T-cell (primary cell): ENCODE measurements at regions not wholly inside any gene's neighbourhood (a gene's known extent, or its start where the extent isn't known, plus 50 kb on each side); places are given as distances from the start of the nearest gene placed in this dataset.

Source experiments
- ATAC-seq, 4 experiments: fragments of 200-7000 bp in 3 of 4; fragments of 150-1000 bp in 1 of 4; cut with Tn5 transposase; replicated peaks in 1 of 4; 1 replicate in 3 of 4; 2 replicates in 1 of 4; pipeline ENCODE4 v1.10.0; 2021; ENCODE audit warnings: moderate library complexity in 3 of 4, mild to moderate bottlenecking in 2 of 4, moderate number of reproducible peaks in 1 of 4
- CTCF ChIA-PET, 2 donors: fragments of 300-600 bp; sonication (Branson Sonifier 250); formaldehyde crosslinking; loops; one replicate each; lab custom pipeline; 2022; ENCODE audit warnings: antibody characterized with exemption in 2 of 2; lab: Charles Lee
- POLR2A ChIA-PET, 2 donors: fragments of 300-600 bp; sonication (Branson Sonifier 250); formaldehyde crosslinking; loops; one replicate each; lab custom pipeline; 2022; ENCODE audit warnings: antibody characterized with exemption in 2 of 2; lab: Charles Lee
- DNase-seq, 35 experiments: peaks; one replicate each; pipeline versions ENCODE4 v3.0.0 to v3.0.0-alpha.2; 2013 to 2023
- H3K27ac ChIP-seq: one replicate; pipeline ENCODE4 v1.5.1; 2013; ENCODE audit warnings: low read length
- H3K27me3 ChIP-seq, 2 experiments: replicated peaks in 1 of 2; 1 replicate in 1 of 2; 2 replicates in 1 of 2; pipeline versions ENCODE4 v1.6.1 to v1.7.0; 2013; ENCODE audit warnings: low read length in 1 of 2, mixed read lengths in 1 of 2; ENCODE audit not compliant: control insufficient read depth in 2 of 2, insufficient read depth in 2 of 2; ENCODE audit errors: extremely low read depth in 1 of 2
- H3K36me3 ChIP-seq, 2 donors: 1 replicate in 1 of 2; 2 replicates in 1 of 2; pipeline versions ENCODE4 v1.6.1 to v1.7.0; 2013; ENCODE audit warnings: low read length in 1 of 2; ENCODE audit not compliant: control insufficient read depth in 2 of 2, insufficient read depth in 1 of 2; ENCODE audit errors: extremely low read depth in 1 of 2
- H3K4me1 ChIP-seq, 2 experiments: 1 replicate in 1 of 2; 2 replicates in 1 of 2; pipeline versions ENCODE4 v1.6.1 to v1.7.0; 2013; ENCODE audit warnings: low read length in 2 of 2, mixed read lengths in 1 of 2; ENCODE audit not compliant: insufficient read depth in 2 of 2, control insufficient read depth in 1 of 2; ENCODE audit errors: extremely low read depth in 1 of 2
- H3K4me3 ChIP-seq, 2 donors: 1 replicate in 1 of 2; 2 replicates in 1 of 2; pipeline versions ENCODE4 v1.5.1 to v1.7.0; 2013; ENCODE audit warnings: mild to moderate bottlenecking in 2 of 2, low read length in 1 of 2, moderate library complexity in 1 of 2; ENCODE audit not compliant: control insufficient read depth in 1 of 2; ENCODE audit errors: extremely low read depth in 1 of 2
- H3K9me3 ChIP-seq: 2 replicates; pipeline ENCODE4 v1.7.0; 2013
- H3K27ac Mint-ChIP-seq, 2 donors: one replicate each; pipeline ENCODE4 v1.8.0; 2020 to 2021; ENCODE audit warnings: mild to moderate bottlenecking in 2 of 2, mixed read lengths in 2 of 2
- H3K27me3 Mint-ChIP-seq, 2 donors: one replicate each; pipeline ENCODE4 v1.8.0; 2021 to 2022; ENCODE audit warnings: mixed read lengths in 2 of 2
- H3K36me3 Mint-ChIP-seq: one replicate; pipeline ENCODE4 v1.8.0; 2021; ENCODE audit warnings: mixed read lengths
- H3K4me1 Mint-ChIP-seq, 3 donors: one replicate each; pipeline ENCODE4 v1.8.0; 2020 to 2022; ENCODE audit warnings: mixed read lengths in 3 of 3, mild to moderate bottlenecking in 1 of 3
- H3K4me3 Mint-ChIP-seq, 3 donors: one replicate each; pipeline ENCODE4 v1.8.0; 2020 to 2022; ENCODE audit warnings: mild to moderate bottlenecking in 3 of 3, mixed read lengths in 3 of 3, moderate library complexity in 3 of 3
- H3K9me3 Mint-ChIP-seq, 3 donors: one replicate each; pipeline ENCODE4 v1.8.0; 2020 to 2022; ENCODE audit warnings: mixed read lengths in 3 of 3
- WGBS: methylation state at CpG from one replicate; pipeline ENCODE4 v1.1.5; 2013; ENCODE audit warnings: missing lambda C conversion rate; ENCODE audit not compliant: insufficient coverage; 5-methylcytosine and 5-hydroxymethylcytosine counted together

DNA sequence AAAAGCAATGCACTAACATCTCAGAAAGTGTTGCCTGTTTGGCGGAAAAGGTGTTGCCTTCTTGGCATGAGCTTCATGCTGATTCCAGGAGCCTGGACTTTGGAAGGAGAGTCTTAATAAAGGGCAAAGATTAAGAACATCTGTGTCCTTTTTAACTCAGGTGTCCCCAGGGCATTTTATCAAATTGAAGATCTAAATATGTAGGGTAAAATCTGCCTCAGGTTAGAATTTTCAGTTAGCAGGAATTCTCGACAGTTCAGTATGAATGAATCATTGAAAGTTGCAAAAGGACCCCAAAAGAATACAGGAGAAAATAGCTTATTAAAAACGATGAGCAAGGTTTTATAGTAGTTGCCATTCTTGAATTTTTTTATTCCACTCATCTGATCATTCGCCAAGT, 325.2 kb downstream of the SUCLA2 start:
- Mint-ChIP-seq H3K27me3 (peaks cover 0 to 10% of the 10 kb centered on the region in 2 donors), H3K4me3 (no peak overlapping the region), H3K4me1 (no peaks in the 10 kb centered on the region), H3K27ac (no peak overlapping the region), H3K36me3 (no peaks in the 10 kb centered on the region), H3K9me3 (no peaks in the 10 kb centered on the region)
- ATAC-seq = no peak
- no peak for DNase-seq
- POLR2A ChIA-PET = no interaction called here
- H3K27me3 ChIP-seq = no peaks in the 10 kb centered on the region
- WGBS = 92% methylated on average over 2 of the region's 4 CpGs
- no peak overlapping the region for H3K4me3 ChIP-seq
- no peaks in the 10 kb centered on the region for H3K36me3 ChIP-seq
- CTCF ChIA-PET = no interaction called here
- no peaks in the 10 kb centered on the region for H3K9me3 ChIP-seq
- no peaks in the 10 kb centered on the region for H3K4me1 ChIP-seq
- no peak overlapping the region for H3K27ac ChIP-seq

GRCh38 chr13:47673009-47673850, 327.8 kb downstream of the SUCLA2 start:
- no peak for ATAC-seq
- Histone ChIP-seq H3K36me3 (no peaks in the 10 kb centered on the region), H3K4me1 (no peaks in the 10 kb centered on the region), H3K4me3 (no peak overlapping the region), H3K27ac (no peak overlapping the region), H3K9me3 (no peaks in the 10 kb centered on the region), H3K27me3 (no peaks in the 10 kb centered on the region)
- POLR2A ChIA-PET = no interaction called here
- no peak for DNase-seq
- Mint-ChIP-seq H3K27ac (no peak overlapping the region), H3K4me3 (no peak overlapping the region), H3K27me3 (no peaks in the 10 kb centered on the region), H3K36me3 (no peaks in the 10 kb centered on the region), H3K9me3 (no peaks in the 10 kb centered on the region), H3K4me1 (no peaks in the 10 kb centered on the region)
- CTCF ChIA-PET = no interaction called here
- 8% methylated on average over 1 of the region's 5 CpGs for WGBS

GRCh38 chr13:47672245-47673008, 328.6 kb downstream of the SUCLA2 start:
- CTCF ChIA-PET = no interaction called here
- POLR2A ChIA-PET = no interaction called here
- WGBS = no CpG with 5 or more reads among the region's 3 CpGs

DNA sequence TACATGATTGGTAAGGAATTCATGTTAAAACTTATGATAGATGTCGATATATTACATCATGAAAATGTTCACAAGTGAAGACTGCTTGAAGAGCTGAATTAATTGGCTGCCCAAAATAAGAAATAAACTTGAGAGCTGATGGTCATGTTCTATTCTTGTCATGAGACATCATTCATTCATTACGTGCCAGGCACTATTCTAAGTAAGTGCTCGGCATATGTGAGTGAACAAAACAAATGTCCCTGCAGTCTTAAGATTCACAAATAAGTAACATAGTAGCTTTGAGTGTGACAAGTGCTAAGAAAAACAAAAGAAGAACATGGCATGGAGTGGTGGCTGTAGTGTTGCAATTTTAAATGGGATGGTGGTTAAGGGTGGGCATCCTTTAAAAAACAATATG, 329.3 kb downstream of the SUCLA2 start:
- no peak overlapping the region for H3K4me3 ChIP-seq
- Mint-ChIP-seq H3K4me3 (no peak overlapping the region), H3K9me3 (no peaks in the 10 kb centered on the region), H3K4me1 (no peaks in the 10 kb centered on the region), H3K27me3 (peaks cover 0 to 2% of the 10 kb centered on the region in 2 donors), H3K27ac (no peak overlapping the region), H3K36me3 (no peaks in the 10 kb centered on the region)
- ChIA-PET POLR2A (no interaction called here), CTCF (no interaction called here)
- H3K27ac ChIP-seq = no peak overlapping the region
- no peak for DNase-seq
- ATAC-seq = no peak
- H3K9me3 ChIP-seq = no peaks in the 10 kb centered on the region
- H3K4me1 ChIP-seq = no peaks in the 10 kb centered on the region
- WGBS = 100% methylated on average over 1 of the region's 3 CpGs
- H3K36me3 ChIP-seq = no peaks in the 10 kb centered on the region
- H3K27me3 ChIP-seq = no peaks in the 10 kb centered on the region

More at GRCh38 chr13:47672245-47673008, 328.6 kb downstream of the SUCLA2 start:
- Histone ChIP-seq H3K4me3 (no peak overlapping the region), H3K4me1 (no peaks in the 10 kb centered on the region), H3K9me3 (no peaks in the 10 kb centered on the region), H3K27me3 (no peaks in the 10 kb centered on the region), H3K36me3 (no peaks in the 10 kb centered on the region), H3K27ac (no peak overlapping the region)
- Mint-ChIP-seq H3K4me3 (no peak overlapping the region), H3K27me3 (peaks cover 0 to 2% of the 10 kb centered on the region in 2 donors), H3K4me1 (no peaks in the 10 kb centered on the region), H3K9me3 (no peaks in the 10 kb centered on the region), H3K36me3 (no peaks in the 10 kb centered on the region), H3K27ac (no peak overlapping the region)
- ATAC-seq (no peak), DNase-seq (no peak)

DNA sequence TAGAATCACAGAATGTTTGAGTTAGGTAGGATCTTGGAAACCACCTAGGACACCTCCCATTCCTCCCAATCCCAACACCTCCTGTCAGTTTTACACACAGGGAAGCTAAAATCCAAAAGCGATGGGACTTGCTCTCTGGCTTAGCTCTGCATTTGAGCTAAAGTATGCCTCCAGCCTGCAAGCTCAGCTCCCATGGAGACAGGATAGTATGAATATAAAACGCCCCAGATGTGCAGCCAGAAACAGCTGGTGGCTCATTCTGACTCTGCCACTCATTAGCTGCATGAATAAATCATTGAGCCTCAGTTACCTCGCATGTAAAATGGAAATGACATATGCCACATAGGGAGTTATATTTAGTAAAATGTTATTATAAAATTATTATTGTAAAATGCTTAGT, 336.0 kb downstream of the SUCLA2 start:
- H3K9me3 ChIP-seq = no peaks in the 10 kb centered on the region
- H3K4me1 Mint-ChIP-seq = no peaks in the 10 kb centered on the region
- POLR2A ChIA-PET = no interaction called here
- CTCF ChIA-PET = interaction anchor here in 1 of 2 donors (0.6 kb wide), 1 partner anchor 898 kb away, joined by 8 read pairs; no protein-coding TSS in a partner anchor
- ATAC-seq (no peak), DNase-seq (no peak)
- H3K27me3 Mint-ChIP-seq = peaks cover 4% of the 10 kb centered on the region in 2 donors
- H3K27ac Mint-ChIP-seq = no peak overlapping the region
- no peaks in the 10 kb centered on the region for H3K4me1 ChIP-seq
- H3K4me3 Mint-ChIP-seq = no peak overlapping the region
- H3K9me3 Mint-ChIP-seq = peaks cover 0 to 3% (median 0%) of the 10 kb centered on the region in 3 donors
- WGBS = 60% methylated on average over 2 of the region's 3 CpGs
- H3K27me3 ChIP-seq = no peaks in the 10 kb centered on the region
- H3K4me3 ChIP-seq = no peak overlapping the region
- no peaks in the 10 kb centered on the region for H3K36me3 ChIP-seq
- no peaks in the 10 kb centered on the region for H3K36me3 Mint-ChIP-seq
- H3K27ac ChIP-seq = no peak overlapping the region

DNA sequence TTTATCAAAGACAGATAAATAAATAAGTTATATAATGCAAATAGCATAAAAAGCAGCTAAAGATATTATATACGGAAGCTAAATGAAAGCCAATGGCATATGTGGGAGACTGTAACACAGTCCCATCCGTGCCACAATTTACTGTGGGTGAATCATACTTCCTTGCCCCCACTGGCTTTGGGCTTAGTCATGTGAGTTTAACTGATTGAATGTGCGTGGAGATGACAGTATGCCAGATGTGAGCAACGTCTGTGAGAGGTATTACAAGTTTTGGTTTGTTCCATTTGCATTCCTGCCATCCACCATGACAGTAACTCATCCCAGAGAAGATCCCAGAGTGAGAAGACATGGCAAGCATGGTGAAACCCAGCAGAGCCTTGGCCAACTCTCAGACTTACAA, 340.0 kb downstream of the SUCLA2 start:
- H3K27ac ChIP-seq = no peak overlapping the region
- POLR2A ChIA-PET = no interaction called here
- Mint-ChIP-seq H3K4me1 (no peaks in the 10 kb centered on the region), H3K27ac (no peak overlapping the region), H3K36me3 (no peaks in the 10 kb centered on the region), H3K27me3 (peaks cover 9 to 17% of the 10 kb centered on the region in 2 donors), H3K9me3 (peaks cover 0 to 12% (median 0%) of the 10 kb centered on the region in 3 donors), H3K4me3 (no peak overlapping the region)
- no peaks in the 10 kb centered on the region for H3K9me3 ChIP-seq
- DNase-seq (no peak), ATAC-seq (no peak)
- H3K4me1 ChIP-seq = no peaks in the 10 kb centered on the region
- WGBS = no CpG with 5 or more reads among the region's 4 CpGs
- H3K36me3 ChIP-seq = no peaks in the 10 kb centered on the region
- CTCF ChIA-PET = interaction anchor here (0.6 kb wide), 2 partner anchors 13 to 762 kb away, joined by 3 read pairs; no protein-coding TSS in a partner anchor
- H3K4me3 ChIP-seq = no peak overlapping the region
- no peaks in the 10 kb centered on the region for H3K27me3 ChIP-seq
